ENCODE measurements at regions not wholly inside any gene's neighbourhood (a gene's known extent, or its start where the extent isn't known, plus 50 kb on each side); places are given as distances from the start of the nearest gene placed in this dataset.

DNA sequence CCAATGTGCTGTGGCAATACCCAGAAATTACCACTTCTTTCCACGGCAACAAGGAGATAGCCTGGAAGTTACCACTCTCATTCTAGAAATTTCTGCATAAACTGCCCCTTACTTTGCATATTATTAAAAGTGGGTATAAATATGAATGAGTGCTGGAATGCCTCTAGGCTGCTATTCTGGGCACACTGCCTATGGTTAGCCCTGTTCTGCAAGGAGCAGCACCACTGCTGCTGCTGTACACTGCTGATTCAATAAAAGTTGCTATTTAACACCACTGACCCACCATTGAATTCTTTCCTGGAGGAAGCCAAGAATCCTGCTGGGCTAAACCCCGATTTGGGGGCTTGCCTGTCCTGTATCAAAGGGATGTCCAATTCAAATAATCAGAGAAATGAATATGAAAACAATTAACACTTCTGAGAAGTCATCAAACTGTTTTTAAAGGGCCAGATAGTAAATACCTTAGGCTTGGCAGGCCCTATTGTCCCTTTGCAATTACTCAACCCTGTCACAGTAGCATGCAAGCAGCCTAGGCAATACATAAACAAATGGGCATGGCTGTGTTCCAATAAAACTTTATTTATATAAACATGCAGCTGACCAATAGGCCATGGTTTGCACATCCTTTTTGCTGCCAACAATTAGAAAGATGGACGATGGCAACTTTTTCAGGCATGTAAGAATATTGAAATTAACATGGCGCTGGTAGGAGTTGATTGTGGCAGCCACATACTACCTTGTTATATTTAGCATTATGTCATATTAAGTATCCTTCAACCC, 369.4 kb upstream of the B3GALT2 start:
- Histone ChIP-seq H3K9me2 (ENCODE audit: insufficient read depth) (no peaks in the 10 kb centered on the region), H3K4me3 (replicated peaks in 1 of 2; ENCODE audit: low read depth in 1 of 2, low read length in 2 of 2) (no peak overlapping the region), H4K20me1 (ENCODE audit: insufficient read depth) (no peaks in the 10 kb centered on the region), H3K27ac (ENCODE audit: low read depth, low read length) (no peak overlapping the region), H3K27me3 (ENCODE audit: insufficient read depth, low read length) (no peaks in the 10 kb centered on the region), H3K9me3 (ENCODE audit: control insufficient read depth in 1 of 2, insufficient read depth in 1 of 2, low read depth in 1 of 2, low read length in 2 of 2) (no peaks in the 10 kb centered on the region), H3K79me2 (ENCODE audit: insufficient read depth, low read length) (no peaks in the 10 kb centered on the region), H3K36me3 (ENCODE audit: control insufficient read depth in 1 of 2, insufficient read depth in 2 of 2, low read length in 2 of 2) (no peaks in the 10 kb centered on the region), H3K9ac (ENCODE audit: low read length) (no peak overlapping the region), H2AFZ (ENCODE audit: low read depth, low read length, poor library complexity, severe bottlenecking) (no peak overlapping the region), H3K4me2 (ENCODE audit: low read length) (no peak overlapping the region), H3K4me1 (ENCODE audit: control insufficient read depth in 1 of 2, insufficient read depth in 2 of 2, low read length in 2 of 2) (peaks cover 0 to 18% of the 10 kb centered on the region in 2 experiments; a peak in 2 of 4 replicates)
- ATAC-seq (no peak), DNase-seq (ENCODE audit: low read depth, low spot score) (no peak)
- ChIA-PET POLR2A (no interaction called here), CTCF (no interaction called here), RAD21 (ENCODE audit: low non-redundant PET in 1 of 2, low total read pairs in 2 of 2, uncharacterized antibody in 2 of 2, unreplicated experiment in 2 of 2) (no interaction called here)
- no TSS peak for BruUV-seq (replicated peaks)
- TF ChIP-seq, protein P1, sequence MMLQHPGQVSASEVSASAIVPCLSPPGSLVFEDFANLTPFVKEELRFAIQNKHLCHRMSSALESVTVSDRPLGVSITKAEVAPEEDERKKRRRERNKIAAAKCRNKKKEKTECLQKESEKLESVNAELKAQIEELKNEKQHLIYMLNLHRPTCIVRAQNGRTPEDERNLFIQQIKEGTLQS (IDR thresholded peaks at IDR 0.05): no peak
- TF ChIP-seq TCF7L2 (IDR thresholded peaks at IDR 0.05; ENCODE audit: borderline replicate concordance, extremely low read depth, insufficient read depth, insufficient read length): no peak
- TF ChIP-seq ELF1 (IDR thresholded peaks at IDR 0.05; ENCODE audit: borderline replicate concordance, low read depth): no peak
- TF ChIP-seq EZH2phosphoT487 (IDR thresholded peaks at IDR 0.05; ENCODE audit: borderline replicate concordance): no peak
- no peak for TF ChIP-seq POLR2AphosphoS5 (IDR thresholded peaks at IDR 0.05; ENCODE audit: low read depth, low read length)
- TF ChIP-seq, protein P2, sequence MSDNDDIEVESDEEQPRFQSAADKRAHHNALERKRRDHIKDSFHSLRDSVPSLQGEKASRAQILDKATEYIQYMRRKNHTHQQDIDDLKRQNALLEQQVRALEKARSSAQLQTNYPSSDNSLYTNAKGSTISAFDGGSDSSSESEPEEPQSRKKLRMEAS (IDR thresholded peaks at IDR 0.05): no peak
- no peak for TF ChIP-seq EZH2 (IDR thresholded peaks at IDR 0.05)
- no peak for TF ChIP-seq RAD21 (IDR thresholded peaks at IDR 0.05; ENCODE audit: low read depth)
- no peak for TF ChIP-seq SRF (IDR thresholded peaks at IDR 0.05; ENCODE audit: low read depth)
- no peak for TF ChIP-seq SP1 (IDR thresholded peaks at IDR 0.05; ENCODE audit: low read depth)
- no peak for TF ChIP-seq FOSL1 (IDR thresholded peaks at IDR 0.05; ENCODE audit: low read depth)
- TF ChIP-seq YY1 (IDR thresholded peaks at IDR 0.05; ENCODE audit: extremely low read depth, insufficient replicate concordance, low read depth, low read length): no peak
- TF ChIP-seq EGR1 (IDR thresholded peaks at IDR 0.05; ENCODE audit: low read depth): no peak
- no peak for TF ChIP-seq CEBPB (IDR thresholded peaks at IDR 0.05; ENCODE audit: low read depth)
- no peak for TF ChIP-seq JUND (IDR thresholded peaks at IDR 0.05)
- TF ChIP-seq, protein P3, sequence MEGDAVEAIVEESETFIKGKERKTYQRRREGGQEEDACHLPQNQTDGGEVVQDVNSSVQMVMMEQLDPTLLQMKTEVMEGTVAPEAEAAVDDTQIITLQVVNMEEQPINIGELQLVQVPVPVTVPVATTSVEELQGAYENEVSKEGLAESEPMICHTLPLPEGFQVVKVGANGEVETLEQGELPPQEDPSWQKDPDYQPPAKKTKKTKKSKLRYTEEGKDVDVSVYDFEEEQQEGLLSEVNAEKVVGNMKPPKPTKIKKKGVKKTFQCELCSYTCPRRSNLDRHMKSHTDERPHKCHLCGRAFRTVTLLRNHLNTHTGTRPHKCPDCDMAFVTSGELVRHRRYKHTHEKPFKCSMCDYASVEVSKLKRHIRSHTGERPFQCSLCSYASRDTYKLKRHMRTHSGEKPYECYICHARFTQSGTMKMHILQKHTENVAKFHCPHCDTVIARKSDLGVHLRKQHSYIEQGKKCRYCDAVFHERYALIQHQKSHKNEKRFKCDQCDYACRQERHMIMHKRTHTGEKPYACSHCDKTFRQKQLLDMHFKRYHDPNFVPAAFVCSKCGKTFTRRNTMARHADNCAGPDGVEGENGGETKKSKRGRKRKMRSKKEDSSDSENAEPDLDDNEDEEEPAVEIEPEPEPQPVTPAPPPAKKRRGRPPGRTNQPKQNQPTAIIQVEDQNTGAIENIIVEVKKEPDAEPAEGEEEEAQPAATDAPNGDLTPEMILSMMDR (IDR thresholded peaks at IDR 0.05 in 2 of 3, conservative IDR thresholded peaks at IDR 0.05 in 1 of 3; ENCODE audit: borderline replicate concordance in 1 of 3, insufficient read depth in 1 of 3, low read depth in 2 of 3, low read length in 2 of 3): no peak
- TF ChIP-seq, protein P4, sequence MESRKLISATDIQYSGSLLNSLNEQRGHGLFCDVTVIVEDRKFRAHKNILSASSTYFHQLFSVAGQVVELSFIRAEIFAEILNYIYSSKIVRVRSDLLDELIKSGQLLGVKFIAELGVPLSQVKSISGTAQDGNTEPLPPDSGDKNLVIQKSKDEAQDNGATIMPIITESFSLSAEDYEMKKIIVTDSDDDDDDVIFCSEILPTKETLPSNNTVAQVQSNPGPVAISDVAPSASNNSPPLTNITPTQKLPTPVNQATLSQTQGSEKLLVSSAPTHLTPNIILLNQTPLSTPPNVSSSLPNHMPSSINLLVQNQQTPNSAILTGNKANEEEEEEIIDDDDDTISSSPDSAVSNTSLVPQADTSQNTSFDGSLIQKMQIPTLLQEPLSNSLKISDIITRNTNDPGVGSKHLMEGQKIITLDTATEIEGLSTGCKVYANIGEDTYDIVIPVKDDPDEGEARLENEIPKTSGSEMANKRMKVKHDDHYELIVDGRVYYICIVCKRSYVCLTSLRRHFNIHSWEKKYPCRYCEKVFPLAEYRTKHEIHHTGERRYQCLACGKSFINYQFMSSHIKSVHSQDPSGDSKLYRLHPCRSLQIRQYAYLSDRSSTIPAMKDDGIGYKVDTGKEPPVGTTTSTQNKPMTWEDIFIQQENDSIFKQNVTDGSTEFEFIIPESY (IDR thresholded peaks at IDR 0.05; ENCODE audit: extremely low read depth, insufficient replicate concordance, low read length): no peak
- intact Hi-C loops (cut with micrococcal nuclease): no loop called here

Measured in HCT116 (cell line).